HEK293T (cell line): ENCODE measurements at regions not wholly inside any gene's neighbourhood (a gene's known extent, or its start where the extent isn't known, plus 50 kb on each side); places are given as distances from the start of the nearest gene placed in this dataset.

Experiments
- LEF1 ChIP-seq: fragments of 450-650 bp; IDR thresholded peaks from 2 replicates; pipeline ENCODE4 v1.6.1; 2017; ENCODE audit warnings: mild to moderate bottlenecking, borderline replicate concordance
- SP1 ChIP-seq: fragments of 450-650 bp; IDR thresholded peaks from 2 replicates; pipeline ENCODE4 v1.6.1; 2017
- SUZ12 ChIP-seq: fragments of 450-650 bp; IDR thresholded peaks from 2 replicates; pipeline ENCODE4 v1.6.1; 2016; ENCODE audit warnings: mild to moderate bottlenecking

DNA sequence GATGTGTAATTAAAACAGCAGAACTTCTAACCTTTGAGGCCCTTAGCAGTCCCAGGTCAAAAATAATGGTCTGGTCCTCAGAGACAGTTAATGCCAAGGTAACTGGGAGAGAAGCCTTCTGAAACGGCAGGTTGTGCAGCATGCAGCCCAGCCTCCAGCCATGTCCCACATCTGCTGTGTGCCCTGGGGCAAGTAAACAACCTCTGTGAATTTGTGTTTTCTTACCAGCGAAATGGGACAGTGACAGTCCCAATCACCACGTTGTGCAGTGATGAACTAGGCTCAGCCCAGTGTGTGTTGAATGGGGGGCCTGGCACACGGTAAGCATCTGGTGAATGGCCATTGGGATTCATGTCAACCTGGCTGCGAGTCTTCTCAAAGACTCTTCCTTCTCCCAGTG, 61.2 kb downstream of the EMX2 start:
- TF ChIP-seq SUZ12 (no peak), SP1 (no peak), LEF1 (no peak)
